ENCODE measurements at regions not wholly inside any gene's neighbourhood (a gene's known extent, or its start where the extent isn't known, plus 50 kb on each side); places are given as distances from the start of the nearest gene placed in this dataset.

- H3K9me3 ChIP-seq = peaks cover 15% of the 10 kb centered on the region
- ATAC-seq (no peak), DNase-seq (no peak)
- intact Hi-C loops (cut with DNase I, micrococcal nuclease) = no loop called here
- TF ChIP-seq CTCF (IDR thresholded peaks at IDR 0.05) = no peak
- no peak overlapping the region for H3K4me3 ChIP-seq
- no peaks in the 10 kb centered on the region for H3K4me1 ChIP-seq (ENCODE audit: low read depth)
- no peaks in the 10 kb centered on the region for H3K36me3 ChIP-seq (ENCODE audit: low read depth)
These were observed 909.3 kb upstream of the CDH10 start for GRCh38 chr5:25554077-25554476.

- intact Hi-C loops (cut with DNase I, micrococcal nuclease) = no loop called here
- DNase-seq (no peak), ATAC-seq (no peak)
- H3K4me1 ChIP-seq (ENCODE audit: low read depth) = no peaks in the 10 kb centered on the region
- no peak for TF ChIP-seq CTCF (IDR thresholded peaks at IDR 0.05)
- no peaks in the 10 kb centered on the region for H3K36me3 ChIP-seq (ENCODE audit: low read depth)
- H3K9me3 ChIP-seq = peaks cover 19% of the 10 kb centered on the region
- no peak overlapping the region for H3K4me3 ChIP-seq
These were observed 908.2 kb upstream of the CDH10 start for GRCh38 chr5:25552871-25553481.

GRCh38 chr5:25550793-25551192 lies 906.0 kb upstream of the CDH10 start:
- no peak for TF ChIP-seq CTCF (IDR thresholded peaks at IDR 0.05)
- peaks cover 14% of the 10 kb centered on the region for H3K9me3 ChIP-seq
- H3K4me1 ChIP-seq (ENCODE audit: low read depth) = no peaks in the 10 kb centered on the region
- H3K36me3 ChIP-seq (ENCODE audit: low read depth) = no peaks in the 10 kb centered on the region
- ATAC-seq (no peak), DNase-seq (no peak)
- H3K4me3 ChIP-seq = no peak overlapping the region
- intact Hi-C loops (cut with DNase I, micrococcal nuclease) = no loop called here

- no peaks in the 10 kb centered on the region for H3K36me3 ChIP-seq (ENCODE audit: low read depth)
- no peak for ATAC-seq
- TF ChIP-seq CTCF (IDR thresholded peaks at IDR 0.05) = no peak
- intact Hi-C loops (cut with DNase I, micrococcal nuclease) = no loop called here
- H3K4me3 ChIP-seq = no peak overlapping the region
- H3K9me3 ChIP-seq = peaks cover 11% of the 10 kb centered on the region
- no peaks in the 10 kb centered on the region for H3K4me1 ChIP-seq (ENCODE audit: low read depth)
- no peak for DNase-seq
These were observed 900.0 kb upstream of the CDH10 start for GRCh38 chr5:25544652-25545249.

- Histone ChIP-seq H3K9me3 (peaks cover 7% of the 10 kb centered on the region), H3K4me3 (no peak overlapping the region), H3K4me1 (ENCODE audit: low read depth) (no peaks in the 10 kb centered on the region), H3K36me3 (ENCODE audit: low read depth) (no peaks in the 10 kb centered on the region)
- intact Hi-C loops (cut with DNase I, micrococcal nuclease) = no loop called here
- no peak for TF ChIP-seq CTCF (IDR thresholded peaks at IDR 0.05)
- no peak for ATAC-seq
- DNase-seq = no peak
These were observed 895.9 kb upstream of the CDH10 start for GRCh38 chr5:25540628-25541027.
